SK-N-MC (cell line): ENCODE measurements at regions not wholly inside any gene's neighbourhood (a gene's known extent, or its start where the extent isn't known, plus 50 kb on each side); places are given as distances from the start of the nearest gene placed in this dataset.
A peak's percentile ranks its signal among the peaks of the same experiment; 100 is the strongest.

ENCODE experiments used
- DNase-seq: peaks from one replicate; pipeline ENCODE4 v3.0.0-alpha.2; 2011; ENCODE audit warnings: low read depth, low spot score
- H3K27ac ChIP-seq: fragments of 200-600 bp; sonication (generic); 2 replicates; pipeline ENCODE4 v1.5.1; 2016; ENCODE audit warnings: mixed run types
- H3K36me3 ChIP-seq: fragments of 200-600 bp; sonication (generic); 2 replicates; pipeline ENCODE4 v1.6.1; 2017; ENCODE audit warnings: antibody characterized with exemption, low read length, mixed read lengths; ENCODE audit not compliant: insufficient read depth
- H3K4me3 ChIP-seq: fragments of 200-600 bp; sonication (generic); 2 replicates; pipeline ENCODE4 v1.5.1; 2016
- H3K9ac ChIP-seq: fragments of 200-600 bp; sonication (generic); 2 replicates; pipeline ENCODE4 v1.8.0; 2017; ENCODE audit warnings: mixed run types, mixed read lengths; ENCODE audit not compliant: insufficient read length
- H3K9me3 ChIP-seq: fragments of 200-600 bp; sonication (generic); 2 replicates; pipeline ENCODE4 v1.6.1; 2017; ENCODE audit warnings: low read depth, mild to moderate bottlenecking, antibody characterized with exemption, low read length, moderate library complexity, mixed read lengths
- EZH2 ChIP-seq: fragments of 200-600 bp; sonication (generic); IDR thresholded peaks from one replicate; pipeline ENCODE4 v1.6.1; 2017; ENCODE audit warnings: antibody characterized with exemption
- FOXP2 ChIP-seq: optimal IDR thresholded peaks from 2 replicates; pipeline ENCODE3; 2011; ENCODE audit warnings: mild to moderate bottlenecking, moderate library complexity; ENCODE audit not compliant: insufficient read depth; ENCODE audit errors: extremely low read length, control extremely low read depth
- POLR2AphosphoS5 ChIP-seq: IDR thresholded peaks from 2 replicates; pipeline ENCODE4 v1.6.1; 2012; ENCODE audit warnings: mild to moderate bottlenecking, low read depth, low read length, borderline replicate concordance

GRCh38 chr13:19305434-19305833 lies 123.8 kb upstream of the TUBA3C start:
- Histone ChIP-seq H3K27ac (no peak overlapping the region), H3K9ac (no peak overlapping the region), H3K36me3 (no peaks in the 10 kb centered on the region), H3K9me3 (no peaks in the 10 kb centered on the region), H3K4me3 (no peak overlapping the region)
- DNase-seq, result no peak
- no peak for TF ChIP-seq EZH2
- no peak for TF ChIP-seq FOXP2
- no peak for TF ChIP-seq POLR2AphosphoS5

- Histone ChIP-seq H3K9ac (no peak overlapping the region), H3K4me3 (no peak overlapping the region), H3K9me3 (no peaks in the 10 kb centered on the region), H3K27ac (no peak overlapping the region), H3K36me3 (no peaks in the 10 kb centered on the region)
- TF ChIP-seq EZH2, result no peak
- no peak for TF ChIP-seq POLR2AphosphoS5
- TF ChIP-seq FOXP2, result no peak
- no peak for DNase-seq
Observed at GRCh38 chr13:19289180-19289579, 107.6 kb upstream of the TUBA3C start.

GRCh38 chr13:19283836-19284235 lies 102.2 kb upstream of the TUBA3C start:
- Histone ChIP-seq H3K9me3 (no peaks in the 10 kb centered on the region), H3K9ac (no peak overlapping the region), H3K36me3 (no peaks in the 10 kb centered on the region), H3K27ac (no peak overlapping the region), H3K4me3 (no peak overlapping the region)
- DNase-seq, result no peak
- no peak for TF ChIP-seq EZH2
- no peak for TF ChIP-seq POLR2AphosphoS5

- no peak overlapping the region for H3K9ac ChIP-seq
- H3K4me3 ChIP-seq, result peak overlapping the region; percentile 57
- TF ChIP-seq EZH2 (no peak), FOXP2 (no peak), POLR2AphosphoS5 (no peak)
- no peaks in the 10 kb centered on the region for H3K36me3 ChIP-seq
- H3K9me3 ChIP-seq, result no peaks in the 10 kb centered on the region
- DNase-seq, result no peak
- H3K27ac ChIP-seq, result peak overlapping the region; percentile 97
Observed at GRCh38 chr13:19268331-19268730, 86.7 kb upstream of the TUBA3C start.

GRCh38 chr13:19267746-19268145 lies 86.1 kb upstream of the TUBA3C start:
- peak; percentile 39 for DNase-seq
- H3K9ac ChIP-seq, result peak overlapping the region; percentile 17
- H3K36me3 ChIP-seq, result no peaks in the 10 kb centered on the region
- TF ChIP-seq EZH2 (no peak), FOXP2 (no peak), POLR2AphosphoS5 (no peak)
- peak overlapping the region; percentile 57 for H3K4me3 ChIP-seq
- no peaks in the 10 kb centered on the region; the same call in 1 of the 2 replicates for H3K9me3 ChIP-seq
- H3K27ac ChIP-seq, result peak overlapping the region; percentile 97

- Histone ChIP-seq H3K36me3 (no peaks in the 10 kb centered on the region), H3K4me3 (peak overlapping the region; percentile 70), H3K9me3 (no peaks in the 10 kb centered on the region; the same call in 1 of the 2 replicates), H3K27ac (peak overlapping the region; percentile 97), H3K9ac (no peak overlapping the region)
- peak; percentile 98 for DNase-seq
- TF ChIP-seq FOXP2 (peak; percentile 47), POLR2AphosphoS5 (peak; percentile 52; the same call in 1 of the 2 replicates), EZH2 (no peak)
Observed at GRCh38 chr13:19266979-19267378, 85.4 kb upstream of the TUBA3C start.

- peak; percentile 43; the same call in 1 of the 2 replicates for TF ChIP-seq POLR2AphosphoS5
- no peak for TF ChIP-seq FOXP2
- peak overlapping the region; percentile 70 for H3K4me3 ChIP-seq
- H3K36me3 ChIP-seq, result no peaks in the 10 kb centered on the region
- DNase-seq, result peak; percentile 75
- H3K9ac ChIP-seq, result no peak overlapping the region
- H3K27ac ChIP-seq, result peak overlapping the region; percentile 97
- H3K9me3 ChIP-seq, result no peaks in the 10 kb centered on the region; the same call in 1 of the 2 replicates
Observed at GRCh38 chr13:19264711-19265110, 83.1 kb upstream of the TUBA3C start.

- DNase-seq, result no peak
- Histone ChIP-seq H3K9ac (no peak overlapping the region), H3K9me3 (no peaks in the 10 kb centered on the region), H3K27ac (no peak overlapping the region), H3K36me3 (no peaks in the 10 kb centered on the region), H3K4me3 (no peak overlapping the region)
- no peak for TF ChIP-seq POLR2AphosphoS5
- no peak for TF ChIP-seq EZH2
- TF ChIP-seq FOXP2, result no peak
Observed at GRCh38 chr13:19252381-19252780, 70.8 kb upstream of the TUBA3C start.
